ENCODE measurements at regions not wholly inside any gene's neighbourhood (a gene's known extent, or its start where the extent isn't known, plus 50 kb on each side); places are given as distances from the start of the nearest gene placed in this dataset.

DNA sequence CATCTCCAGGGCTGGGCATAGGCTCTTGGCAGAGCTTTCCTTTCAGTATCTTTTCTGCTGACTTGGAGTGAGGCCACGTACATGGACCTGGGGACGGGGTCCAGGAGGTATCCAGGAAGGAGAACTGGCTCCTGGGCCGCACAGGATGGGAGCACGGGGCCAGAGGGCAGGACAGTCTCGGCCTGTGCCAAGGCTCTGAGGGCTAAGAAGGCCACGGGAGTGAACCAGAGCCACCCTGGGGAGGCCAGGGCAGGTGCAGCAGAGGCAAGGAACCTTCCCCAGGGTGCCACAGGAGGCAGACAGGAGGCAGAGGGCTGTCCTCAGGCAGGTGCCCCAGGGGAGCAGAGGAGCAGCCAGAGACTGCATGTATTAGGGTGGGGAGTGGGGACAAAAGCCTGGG is 50.3 kb downstream of the PLXNA1 start:
- TF ChIP-seq ZFX (IDR thresholded peaks at IDR 0.05; ENCODE audit: borderline replicate concordance), result no peak
- TF ChIP-seq, protein P1, sequence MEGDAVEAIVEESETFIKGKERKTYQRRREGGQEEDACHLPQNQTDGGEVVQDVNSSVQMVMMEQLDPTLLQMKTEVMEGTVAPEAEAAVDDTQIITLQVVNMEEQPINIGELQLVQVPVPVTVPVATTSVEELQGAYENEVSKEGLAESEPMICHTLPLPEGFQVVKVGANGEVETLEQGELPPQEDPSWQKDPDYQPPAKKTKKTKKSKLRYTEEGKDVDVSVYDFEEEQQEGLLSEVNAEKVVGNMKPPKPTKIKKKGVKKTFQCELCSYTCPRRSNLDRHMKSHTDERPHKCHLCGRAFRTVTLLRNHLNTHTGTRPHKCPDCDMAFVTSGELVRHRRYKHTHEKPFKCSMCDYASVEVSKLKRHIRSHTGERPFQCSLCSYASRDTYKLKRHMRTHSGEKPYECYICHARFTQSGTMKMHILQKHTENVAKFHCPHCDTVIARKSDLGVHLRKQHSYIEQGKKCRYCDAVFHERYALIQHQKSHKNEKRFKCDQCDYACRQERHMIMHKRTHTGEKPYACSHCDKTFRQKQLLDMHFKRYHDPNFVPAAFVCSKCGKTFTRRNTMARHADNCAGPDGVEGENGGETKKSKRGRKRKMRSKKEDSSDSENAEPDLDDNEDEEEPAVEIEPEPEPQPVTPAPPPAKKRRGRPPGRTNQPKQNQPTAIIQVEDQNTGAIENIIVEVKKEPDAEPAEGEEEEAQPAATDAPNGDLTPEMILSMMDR (IDR thresholded peaks at IDR 0.05), result no peak
- H3K27ac ChIP-seq, result no peak overlapping the region

DNA sequence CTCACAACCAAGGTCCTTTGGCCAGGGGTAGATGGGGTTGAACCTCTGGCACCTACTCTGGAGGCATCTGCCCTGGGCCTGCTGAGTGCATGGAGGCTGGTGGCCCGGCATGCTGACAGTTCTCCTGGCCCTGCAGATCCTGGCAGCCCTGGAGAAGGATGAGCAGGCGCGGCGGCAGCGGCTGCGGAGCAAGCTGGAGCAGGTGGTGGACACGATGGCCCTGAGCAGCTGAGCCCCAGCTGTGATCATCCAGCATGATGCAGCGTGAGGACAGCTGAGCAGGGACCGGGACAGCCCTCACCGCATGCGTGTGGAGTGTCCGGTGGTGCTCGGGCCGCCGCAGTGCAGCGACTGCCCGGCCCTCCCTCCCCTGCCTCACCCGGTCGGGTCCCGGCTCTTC is 50.9 kb downstream of the PLXNA1 start:
- TF ChIP-seq, protein P1 (IDR thresholded peaks at IDR 0.05), result no peak
- no peak for TF ChIP-seq ZFX (IDR thresholded peaks at IDR 0.05; ENCODE audit: borderline replicate concordance)
- H3K27ac ChIP-seq, result no peak overlapping the region

- H3K27ac ChIP-seq, result no peak overlapping the region
- no peak for TF ChIP-seq ZFX (IDR thresholded peaks at IDR 0.05; ENCODE audit: borderline replicate concordance)
- TF ChIP-seq, protein P1 (IDR thresholded peaks at IDR 0.05), result no peak
Observed at GRCh38 chr3:127034195-127034989, 51.5 kb downstream of the PLXNA1 start.

DNA sequence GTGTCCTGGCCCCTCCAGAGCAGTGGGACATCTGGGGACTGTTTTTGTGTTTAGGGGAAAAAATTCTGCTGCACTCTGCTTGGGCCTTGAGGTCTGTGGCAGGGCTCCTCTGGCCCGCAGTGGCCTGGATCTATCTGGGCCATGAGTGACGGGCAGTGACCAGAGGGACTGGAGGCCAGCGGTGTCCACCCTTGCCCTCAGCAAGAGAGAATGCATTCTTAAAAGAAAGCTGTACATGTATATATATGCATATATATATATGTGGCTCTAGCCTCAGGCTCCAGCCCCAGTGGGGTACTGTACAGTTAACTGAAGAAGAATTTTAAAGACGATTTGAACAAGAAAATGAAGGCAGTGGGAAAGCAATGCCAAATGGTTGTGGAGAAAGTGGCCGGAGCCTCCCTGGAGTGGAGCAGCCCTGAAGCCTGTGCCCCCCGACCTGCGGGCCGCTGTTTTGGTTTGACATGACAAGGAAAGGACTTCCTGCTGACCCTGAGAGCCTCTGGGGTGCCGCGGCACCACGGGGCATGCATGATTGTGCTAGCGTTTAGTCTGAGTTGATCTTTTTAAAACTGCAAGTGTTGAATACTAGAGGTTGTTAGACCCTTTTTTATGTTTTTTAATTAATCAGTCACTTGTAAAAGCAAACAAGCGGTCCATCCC is 52.2 kb downstream of the PLXNA1 start:
- TF ChIP-seq, protein P1 (IDR thresholded peaks at IDR 0.05), result no peak
- TF ChIP-seq ZFX (IDR thresholded peaks at IDR 0.05; ENCODE audit: borderline replicate concordance), result no peak
- H3K27ac ChIP-seq, result no peak overlapping the region

GRCh38 chr3:127035677-127036076 is 52.8 kb downstream of the PLXNA1 start:
- TF ChIP-seq ZFX (IDR thresholded peaks at IDR 0.05; ENCODE audit: borderline replicate concordance), result no peak
- TF ChIP-seq, protein P1 (IDR thresholded peaks at IDR 0.05), result no peak

DNA sequence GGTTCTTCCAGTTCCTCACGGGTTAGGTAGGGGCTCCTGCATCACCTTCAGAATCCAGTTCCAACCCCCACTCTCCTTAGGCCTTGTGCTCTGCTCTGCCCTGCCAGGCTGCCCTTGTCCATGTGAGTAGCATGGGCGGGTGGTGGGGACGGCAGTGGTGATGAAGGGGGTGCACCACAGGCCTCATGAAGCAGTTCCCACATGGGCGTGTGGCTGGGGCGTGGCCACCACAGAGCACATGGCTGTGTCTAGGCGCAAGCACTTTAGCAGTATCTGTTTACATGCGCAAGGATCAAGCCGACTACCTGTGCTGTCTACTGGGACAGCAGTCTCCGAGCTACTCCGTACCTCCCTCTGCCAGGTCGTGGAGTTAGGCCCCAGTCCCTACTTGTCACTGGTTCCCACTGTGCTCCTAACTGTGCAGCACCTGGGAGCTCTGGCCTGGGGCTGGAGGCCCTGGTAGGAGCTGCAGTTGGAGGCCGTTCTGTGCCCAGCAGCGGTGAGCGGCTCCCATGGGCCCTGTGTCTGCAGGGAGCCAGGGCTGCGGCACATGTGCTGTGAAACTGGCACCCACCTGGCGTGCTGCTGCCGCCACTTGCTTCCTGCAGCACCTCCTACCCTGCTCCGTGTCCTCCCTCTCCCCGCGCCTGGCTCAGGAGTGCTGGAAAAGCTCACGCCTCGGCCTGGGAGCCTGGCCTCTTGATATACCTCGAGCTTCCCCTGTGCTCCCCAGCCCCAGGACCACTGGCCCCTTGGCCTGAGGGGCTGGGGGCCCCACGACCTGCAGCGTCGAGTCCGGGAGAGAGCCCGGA is 53.5 kb downstream of the PLXNA1 start:
- TF ChIP-seq, protein P1 (IDR thresholded peaks at IDR 0.05), result no peak
- no peak for TF ChIP-seq ZFX (IDR thresholded peaks at IDR 0.05; ENCODE audit: borderline replicate concordance)
- H3K27ac ChIP-seq, result no peak overlapping the region

More at GRCh38 chr3:127035677-127036076, 52.8 kb downstream of the PLXNA1 start:
- no peak overlapping the region for H3K27ac ChIP-seq
